RCC 7860 (cell line): ENCODE measurements at regions not wholly inside any gene's neighbourhood (a gene's known extent, or its start where the extent isn't known, plus 50 kb on each side); places are given as distances from the start of the nearest gene placed in this dataset.

Experiments
- DNase-seq: peaks from one replicate; pipeline ENCODE4 v3.0.0-alpha.2; 2015; ENCODE audit warnings: low spot score
- FAIRE-seq: peaks from 2 replicates; lab custom pipeline; 2012; peaks lifted over from hg19 to GRCh38; lab: Jason Lieb, UNC

DNA sequence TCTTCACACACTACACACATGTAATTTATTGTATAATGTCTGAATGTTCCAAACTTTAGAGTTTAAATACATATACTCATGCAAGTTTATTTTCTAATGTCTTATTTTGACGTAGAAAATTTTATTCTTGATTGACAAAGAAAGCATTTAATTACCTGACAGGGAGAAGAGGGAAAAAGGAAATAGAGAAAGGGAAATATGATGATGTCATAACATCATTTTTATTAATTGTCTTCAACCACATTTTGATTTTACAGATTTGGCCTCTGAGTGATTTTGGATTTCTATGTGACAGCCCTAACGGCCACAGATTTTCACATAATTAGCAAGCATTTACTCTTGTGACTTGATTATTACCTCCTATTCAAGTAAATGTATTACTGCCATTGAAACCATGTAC is 106.1 kb upstream of the FSTL4 start:
- FAIRE-seq (no peak), DNase-seq (peak; percentile 11)

DNA sequence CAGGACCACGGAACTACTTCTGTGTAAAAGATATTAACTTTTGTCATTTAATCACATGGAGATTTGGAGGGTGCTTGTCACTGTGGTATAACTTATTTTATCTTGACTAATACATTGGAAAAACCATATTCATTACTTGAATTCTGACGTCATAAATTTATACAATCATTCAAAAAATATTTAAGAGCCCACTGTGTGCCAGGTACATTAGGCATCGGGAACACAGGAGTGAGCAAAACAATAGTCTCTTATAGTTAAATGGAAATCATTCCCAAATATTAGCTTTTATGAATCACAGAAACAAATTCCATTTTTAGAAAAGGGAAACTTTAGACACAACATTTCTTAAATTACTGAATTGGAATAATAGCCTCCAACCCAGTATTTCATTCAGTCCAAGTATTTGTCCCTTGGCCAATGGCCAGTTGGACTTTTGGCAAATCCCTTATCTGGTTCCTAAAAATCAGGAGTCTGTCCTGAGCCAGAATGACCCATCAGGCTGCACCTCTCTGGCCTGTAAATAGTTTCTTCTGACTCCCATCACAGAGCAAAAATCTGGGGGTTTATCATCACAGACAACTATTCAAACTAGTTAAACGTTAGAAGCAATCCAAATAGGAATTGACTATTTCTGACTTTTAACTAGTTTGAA is 104.3 kb upstream of the FSTL4 start:
- FAIRE-seq (no peak), DNase-seq (no peak)

GRCh38 chr5:133715616-133716015 is 103.3 kb upstream of the FSTL4 start:
- DNase-seq, result no peak
- FAIRE-seq, result no peak

GRCh38 chr5:133715216-133715615 is 102.9 kb upstream of the FSTL4 start:
- DNase-seq (no peak), FAIRE-seq (no peak)

GRCh38 chr5:133714161-133714915 is 102.0 kb upstream of the FSTL4 start:
- DNase-seq (no peak), FAIRE-seq (no peak)

DNA sequence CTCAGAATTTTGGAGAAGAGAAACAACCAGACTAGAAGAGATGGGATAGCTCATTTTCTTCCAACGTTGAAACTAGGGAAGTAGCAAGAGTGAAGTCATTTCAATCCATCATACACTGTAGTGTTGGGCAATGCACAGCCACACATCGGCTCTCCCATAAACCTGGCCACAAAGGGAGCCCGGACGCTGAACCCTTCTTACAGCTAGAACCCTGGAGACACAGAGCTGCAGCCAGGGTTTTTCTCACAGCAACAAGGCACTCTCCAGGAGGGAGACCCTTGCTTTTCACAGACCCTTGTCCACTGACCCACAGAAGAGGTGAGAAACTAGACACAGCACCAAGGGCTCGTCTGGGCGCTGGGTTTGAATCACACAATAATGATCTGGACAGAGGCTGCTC is 101.4 kb upstream of the FSTL4 start:
- FAIRE-seq, result no peak

DNA sequence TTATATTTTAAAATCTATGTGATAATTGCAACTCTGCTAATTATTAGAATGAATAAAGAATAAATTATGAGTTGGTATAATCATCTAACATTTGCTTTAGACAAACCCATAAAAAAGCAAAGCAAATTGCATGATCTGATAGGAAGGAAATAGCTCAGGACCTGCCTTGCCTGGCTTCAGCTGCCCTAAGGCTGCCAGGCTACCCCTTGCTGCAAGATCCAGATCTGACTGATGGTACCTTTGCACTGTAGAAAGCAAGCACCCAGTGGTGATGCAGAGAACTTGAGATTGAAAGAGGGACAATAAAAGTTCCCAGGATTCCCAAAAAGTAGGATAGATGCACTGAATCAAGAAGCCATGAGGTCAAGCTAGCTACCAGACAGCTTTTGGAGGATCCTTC is 100.9 kb upstream of the FSTL4 start:
- DNase-seq (no peak), FAIRE-seq (no peak)

More for the DNA sequence above, 101.4 kb upstream of the FSTL4 start:
- DNase-seq, result no peak

- DNase-seq (no peak), FAIRE-seq (no peak)
These were observed 100.2 kb upstream of the FSTL4 start for GRCh38 chr5:133712562-133712961.

- FAIRE-seq (no peak), DNase-seq (no peak)
These were observed 96.9 kb upstream of the FSTL4 start for GRCh38 chr5:133709209-133709725.

DNA sequence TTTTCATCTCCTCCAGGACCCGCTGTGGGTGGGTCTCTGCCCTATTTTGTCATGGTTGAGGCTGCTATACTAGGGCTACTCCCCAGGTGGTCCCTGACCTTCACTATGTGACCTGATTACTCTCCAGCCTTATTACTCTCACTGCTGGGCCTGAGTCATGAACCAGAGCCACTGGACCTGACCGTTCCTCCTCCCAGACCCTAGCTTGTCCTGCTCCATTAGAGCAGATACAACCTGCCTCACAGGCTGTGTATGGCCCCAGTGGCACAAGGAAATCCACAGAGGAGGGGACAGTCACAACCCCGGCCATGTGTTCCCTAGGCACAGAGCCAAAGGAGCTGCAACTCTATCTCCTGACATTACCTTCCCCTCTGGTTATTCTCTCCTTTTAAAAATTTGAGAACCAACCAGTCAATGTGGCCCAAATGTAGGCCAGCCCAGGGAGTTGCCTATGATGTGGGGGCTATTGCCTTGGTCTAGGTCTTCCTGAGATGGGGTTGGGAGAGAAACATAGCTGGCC is 96.0 kb upstream of the FSTL4 start:
- DNase-seq (no peak), FAIRE-seq (no peak)

DNA sequence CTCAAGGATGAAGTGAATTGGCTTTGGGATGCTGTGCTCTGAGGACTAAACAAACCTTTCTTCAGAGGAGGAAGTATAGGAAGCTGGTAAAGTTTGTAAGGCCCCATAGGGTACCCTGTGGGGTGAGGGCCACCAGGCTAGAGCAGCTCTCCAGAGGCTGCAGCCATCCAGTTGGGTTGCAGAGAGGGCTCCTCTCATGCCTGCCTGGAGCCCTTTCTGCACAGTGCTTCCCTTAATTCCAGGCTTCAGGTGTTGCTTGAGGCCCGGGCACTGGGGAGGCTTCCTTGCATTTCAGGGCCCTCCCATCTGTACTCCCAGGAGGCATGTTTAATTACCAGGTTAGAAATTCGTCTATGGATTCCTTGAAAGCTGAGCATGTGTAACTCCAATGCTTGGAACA is 95.3 kb upstream of the FSTL4 start:
- DNase-seq, result no peak
- FAIRE-seq, result no peak

GRCh38 chr5:133706506-133707430 is 94.4 kb upstream of the FSTL4 start:
- FAIRE-seq, result no peak
- DNase-seq, result no peak

- DNase-seq, result no peak
- no peak for FAIRE-seq
These were observed 93.0 kb upstream of the FSTL4 start for GRCh38 chr5:133705331-133705730.

- no peak for FAIRE-seq
- no peak for DNase-seq
These were observed 92.1 kb upstream of the FSTL4 start for GRCh38 chr5:133704411-133704810.

GRCh38 chr5:133703935-133704334 is 91.6 kb upstream of the FSTL4 start:
- FAIRE-seq (no peak), DNase-seq (no peak)

GRCh38 chr5:133702791-133703770 is 90.7 kb upstream of the FSTL4 start:
- no peak for DNase-seq
- no peak for FAIRE-seq

DNA sequence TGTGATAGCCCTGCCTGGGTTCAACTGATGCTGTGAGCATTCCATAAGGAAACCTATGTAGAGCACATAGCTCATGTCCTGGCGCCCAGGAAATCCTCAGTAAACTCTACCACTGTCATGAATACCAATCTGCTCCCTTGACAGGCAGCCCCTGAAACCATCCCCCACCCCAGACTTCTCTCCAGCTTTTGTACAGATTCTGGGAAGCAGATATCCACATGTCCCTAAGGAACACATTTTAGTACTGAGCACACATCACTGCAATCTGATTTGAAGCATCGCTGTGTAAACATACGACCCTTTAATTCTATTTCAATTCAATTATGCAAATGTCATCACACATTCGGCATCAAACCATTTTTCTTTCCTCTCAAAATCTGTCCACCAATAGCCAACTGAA is 89.5 kb upstream of the FSTL4 start:
- DNase-seq, result no peak
- FAIRE-seq, result no peak

DNA sequence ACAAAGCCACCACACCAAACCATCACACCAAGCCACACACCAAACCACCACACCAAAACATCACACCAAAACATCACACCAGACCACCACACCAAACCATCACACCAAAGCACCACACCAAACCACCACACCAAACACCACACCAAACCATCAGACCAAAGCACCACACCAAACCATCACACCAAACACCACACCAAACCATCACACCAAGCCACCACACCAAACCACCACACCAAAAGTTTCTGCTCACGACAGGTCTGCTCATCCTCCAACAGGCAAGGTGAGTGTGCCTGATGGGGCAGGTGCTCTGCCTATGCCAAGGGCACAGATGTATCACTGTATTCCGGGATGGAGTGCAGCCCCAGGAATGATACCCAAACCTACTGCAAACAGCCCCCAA is 87.9 kb upstream of the FSTL4 start:
- FAIRE-seq (no peak), DNase-seq (no peak)

- no peak for DNase-seq
- FAIRE-seq, result no peak
These were observed 86.5 kb upstream of the FSTL4 start for GRCh38 chr5:133698646-133699526.
